ENCODE measurements at regions not wholly inside any gene's neighbourhood (a gene's known extent, or its start where the extent isn't known, plus 50 kb on each side); places are given as distances from the start of the nearest gene placed in this dataset.

- no peak overlapping the region for H3K4me3 ChIP-seq
- DNase-seq: no peak
- no peaks in the 10 kb centered on the region for H3K4me1 ChIP-seq
- no peaks in the 10 kb centered on the region for H3K9me3 ChIP-seq
- no peak for ATAC-seq
- intact Hi-C loops (cut with DNase I): no loop called here
- TF ChIP-seq CTCF (IDR thresholded peaks at IDR 0.05): no peak
- H3K36me3 ChIP-seq: no peaks in the 10 kb centered on the region
- no peaks in the 10 kb centered on the region for H3K27me3 ChIP-seq
- H3K27ac ChIP-seq: no peak overlapping the region
These were observed 630.2 kb downstream of the HDGFL1 start for GRCh38 chr6:23199541-23199940.

GRCh38 chr6:23200946-23201345, 631.6 kb downstream of the HDGFL1 start:
- Histone ChIP-seq H3K27ac (no peak overlapping the region), H3K36me3 (no peaks in the 10 kb centered on the region), H3K4me1 (no peaks in the 10 kb centered on the region), H3K4me3 (no peak overlapping the region), H3K27me3 (no peaks in the 10 kb centered on the region), H3K9me3 (no peaks in the 10 kb centered on the region)
- DNase-seq (no peak), ATAC-seq (no peak)
- no peak for TF ChIP-seq CTCF (IDR thresholded peaks at IDR 0.05)
- intact Hi-C loops (cut with DNase I): no loop called here

- Histone ChIP-seq H3K4me3 (no peak overlapping the region), H3K27ac (no peak overlapping the region), H3K27me3 (no peaks in the 10 kb centered on the region), H3K9me3 (no peaks in the 10 kb centered on the region), H3K36me3 (no peaks in the 10 kb centered on the region), H3K4me1 (no peaks in the 10 kb centered on the region)
- intact Hi-C loops (cut with DNase I): no loop called here
- ATAC-seq (no peak), DNase-seq (no peak)
- no peak for TF ChIP-seq CTCF (IDR thresholded peaks at IDR 0.05)
These were observed 632.8 kb downstream of the HDGFL1 start for GRCh38 chr6:23202207-23202606.

GRCh38 chr6:23212398-23212797, 643.0 kb downstream of the HDGFL1 start:
- no peak for TF ChIP-seq CTCF (IDR thresholded peaks at IDR 0.05)
- Histone ChIP-seq H3K27ac (no peak overlapping the region), H3K36me3 (no peaks in the 10 kb centered on the region), H3K4me3 (no peak overlapping the region), H3K9me3 (no peaks in the 10 kb centered on the region), H3K4me1 (no peaks in the 10 kb centered on the region), H3K27me3 (no peaks in the 10 kb centered on the region)
- intact Hi-C loops (cut with DNase I): no loop called here
- no peak for ATAC-seq
- DNase-seq: no peak

- DNase-seq: no peak
- intact Hi-C loops (cut with DNase I): no loop called here
- H3K9me3 ChIP-seq: no peaks in the 10 kb centered on the region
- no peaks in the 10 kb centered on the region for H3K27me3 ChIP-seq
- ATAC-seq: no peak
- no peak overlapping the region for H3K4me3 ChIP-seq
- no peaks in the 10 kb centered on the region for H3K4me1 ChIP-seq
- no peak overlapping the region for H3K27ac ChIP-seq
- H3K36me3 ChIP-seq: no peaks in the 10 kb centered on the region
- no peak for TF ChIP-seq CTCF (IDR thresholded peaks at IDR 0.05)
These were observed 643.8 kb downstream of the HDGFL1 start for GRCh38 chr6:23213193-23213592.

GRCh38 chr6:23213651-23214050, 644.3 kb downstream of the HDGFL1 start:
- H3K27ac ChIP-seq: no peak overlapping the region
- intact Hi-C loops (cut with DNase I): no loop called here
- H3K4me1 ChIP-seq: no peaks in the 10 kb centered on the region
- H3K9me3 ChIP-seq: no peaks in the 10 kb centered on the region
- H3K4me3 ChIP-seq: no peak overlapping the region
- no peak for TF ChIP-seq CTCF (IDR thresholded peaks at IDR 0.05)
- no peaks in the 10 kb centered on the region for H3K36me3 ChIP-seq
- no peaks in the 10 kb centered on the region for H3K27me3 ChIP-seq
- DNase-seq (no peak), ATAC-seq (no peak)
